A549 (cell line): ENCODE measurements at regions not wholly inside any gene's neighbourhood (a gene's known extent, or its start where the extent isn't known, plus 50 kb on each side); places are given as distances from the start of the nearest gene placed in this dataset.

Experiments used
- ATAC-seq, 2 experiments: fragments of 200-7000 bp in 1 of 2; fragments of >200 bp in 1 of 2; cut with Nextera tagmentation in 1 of 2; cut with Tn5 transposase in 1 of 2; 3 replicates each; pipeline versions ENCODE4 v1.8.0 to v1.9.1; 2018 to 2020; ENCODE audit warnings: mild to moderate bottlenecking in 1 of 2, moderate library complexity in 1 of 2
- CTCF ChIA-PET: fragments of 300-600 bp; sonication (Branson Sonifier 250); formaldehyde crosslinking; extraction: SDS; loops from one replicate; lab custom pipeline; 2021; ENCODE audit warnings: antibody characterized with exemption, inconsistent platforms; lab: Yijun Ruan, JAX
- POLR2A ChIA-PET: fragments of 350-600 bp; formaldehyde crosslinking; extraction: SDS; loops from one replicate; lab custom pipeline; 2021; ENCODE audit warnings: antibody characterized with exemption, inconsistent platforms; lab: Yijun Ruan, JAX
- DNase-seq, 2 experiments: peaks; one replicate each; pipeline versions ENCODE4 v3.0.0 to v3.0.0-alpha.2; 2011 to 2016; ENCODE audit warnings: low read depth in 1 of 2, low spot score in 1 of 2
- FAIRE-seq: peaks from 2 replicates; lab custom pipeline; 2011; peaks lifted over from hg19 to GRCh38; lab: Jason Lieb, UNC
- H3K27ac ChIP-seq, 2 experiments: fragments of >200 bp; sonication (Bioruptor Twin); formaldehyde crosslinking; 3 replicates each; pipeline ENCODE4 v1.5.1; 2016 to 2017
- H3K4me1 ChIP-seq: fragments of >200 bp; sonication (Bioruptor Twin); formaldehyde crosslinking; 3 replicates; pipeline ENCODE4 v1.6.1; 2016
- H3K4me2 ChIP-seq: fragments of >200 bp; sonication (Bioruptor Twin); formaldehyde crosslinking; 3 replicates; pipeline ENCODE4 v1.6.1; 2016
- H3K4me3 ChIP-seq: fragments of >200 bp; sonication (Bioruptor Twin); formaldehyde crosslinking; 3 replicates; pipeline ENCODE4 v1.5.1; 2016
- H3K9me3 ChIP-seq: fragments of >200 bp; sonication (Bioruptor Twin); formaldehyde crosslinking; 3 replicates; pipeline ENCODE4 v1.6.1; 2016
- CBX8 ChIP-seq: fragments of 200-600 bp; sonication (generic); IDR thresholded peaks from 2 replicates; pipeline ENCODE4 v1.6.1; 2016
- CHD2 ChIP-seq: fragments of 150-350 bp; IDR thresholded peaks from 2 replicates; pipeline ENCODE4 v1.6.1; 2014; ENCODE audit warnings: low read length; ENCODE audit not compliant: partially characterized antibody
- CHD4 ChIP-seq: fragments of 200-600 bp; sonication (generic); IDR thresholded peaks from 2 replicates; pipeline ENCODE4 v1.6.1; 2016; ENCODE audit warnings: antibody characterized with exemption, mild to moderate bottlenecking, borderline replicate concordance
- EHF ChIP-seq: fragments of 250-450 bp; sonication (Bioruptor Pico); IDR thresholded peaks from 2 replicates; pipeline ENCODE4 v1.5.0; 2020; ENCODE audit warnings: mild to moderate bottlenecking
- ESRRA ChIP-seq: fragments of 150-350 bp; IDR thresholded peaks from 2 replicates; pipeline ENCODE4 v1.6.1; 2014; ENCODE audit warnings: mild to moderate bottlenecking, low read length, borderline replicate concordance
- FOSL2 ChIP-seq, 2 experiments: fragments of 450-650 bp in 1 of 2; fragments of >200 bp in 1 of 2; sonication (Bioruptor Twin) in 1 of 2; formaldehyde crosslinking; IDR thresholded peaks; 2 replicates each; pipeline versions ENCODE4 v1.5.0 to v1.6.1; 2016 to 2020; ENCODE audit warnings: mild to moderate bottlenecking in 1 of 2, moderate library complexity in 1 of 2
- GATA3 ChIP-seq: IDR thresholded peaks from 2 replicates; pipeline ENCODE4 v1.6.1; 2012; ENCODE audit warnings: borderline replicate concordance
- HOXA7 ChIP-seq: fragments of 250-450 bp; sonication (Bioruptor Pico); IDR thresholded peaks from 2 replicates; pipeline ENCODE4 v1.5.0; 2020; ENCODE audit warnings: mild to moderate bottlenecking, moderate library complexity
- HOXB13 ChIP-seq: fragments of 250-450 bp; sonication (Bioruptor Pico); IDR thresholded peaks from 2 replicates; pipeline ENCODE4 v1.5.0; 2020; ENCODE audit warnings: low read depth, mild to moderate bottlenecking, moderate library complexity
- JUN ChIP-seq, 2 experiments: fragments of >200 bp; sonication (Bioruptor Twin); formaldehyde crosslinking; IDR thresholded peaks; 2 replicates in 1 of 2; 3 replicates in 1 of 2; pipeline ENCODE4 v1.6.1; 2016 to 2017
- JUNB ChIP-seq: fragments of >200 bp; sonication (Bioruptor Twin); formaldehyde crosslinking; IDR thresholded peaks from 2 replicates; pipeline ENCODE4 v1.6.1; 2016
- KDM1A ChIP-seq: fragments of 200-600 bp; sonication (generic); IDR thresholded peaks from 2 replicates; pipeline ENCODE4 v1.6.1; 2016; ENCODE audit warnings: low read depth, mild to moderate bottlenecking
- MAFK ChIP-seq: fragments of 450-650 bp; IDR thresholded peaks from 2 replicates; pipeline ENCODE4 v1.6.1; 2014; ENCODE audit not compliant: partially characterized antibody
- MYC ChIP-seq: IDR thresholded peaks from 2 replicates; pipeline ENCODE4 v1.6.1; 2012; ENCODE audit warnings: mild to moderate bottlenecking, inconsistent platforms, low read length, improper control_type of control experiment, borderline replicate concordance
- RAD21 ChIP-seq, 2 experiments: fragments of >200 bp in 1 of 2; sonication (Bioruptor Twin) in 1 of 2; formaldehyde crosslinking in 1 of 2; IDR thresholded peaks in 1 of 2; conservative IDR thresholded peaks in 1 of 2; 2 replicates in 1 of 2; 3 replicates in 1 of 2; pipeline ENCODE4 v1.6.1; 2012 to 2018; ENCODE audit warnings: inconsistent platforms in 1 of 2
- RARB ChIP-seq: fragments of 250-450 bp; sonication (Bioruptor Pico); IDR thresholded peaks from 2 replicates; pipeline ENCODE4 v1.8.0; 2021; ENCODE audit warnings: mild to moderate bottlenecking, moderate library complexity
- RCOR1 ChIP-seq: fragments of 150-350 bp; IDR thresholded peaks from 2 replicates; pipeline ENCODE4 v1.6.1; 2014; ENCODE audit warnings: antibody characterized with exemption, low read length, low read depth
- RFX5 ChIP-seq: fragments of 450-650 bp; IDR thresholded peaks from 2 replicates; pipeline ENCODE4 v1.7.1; 2014; ENCODE audit warnings: antibody characterized with exemption, mild to moderate bottlenecking, moderate library complexity
- SMC3 ChIP-seq: fragments of >200 bp; sonication (Bioruptor Twin); formaldehyde crosslinking; IDR thresholded peaks from 3 replicates; pipeline ENCODE4 v1.6.1; 2018; ENCODE audit warnings: inconsistent platforms
- TFCP2L1 ChIP-seq: fragments of 250-450 bp; sonication (Bioruptor Pico); IDR thresholded peaks from 2 replicates; pipeline ENCODE4 v1.5.0; 2021; ENCODE audit warnings: mild to moderate bottlenecking
- WGBS: methylation state at CpG from one replicate; pipeline ENCODE4 v1.1.6; 2017; ENCODE audit errors: missing lambda C conversion rate; 5-methylcytosine and 5-hydroxymethylcytosine counted together
- TF ChIP-seq, protein P1 (sequence below): fragments of >200 bp; sonication (Bioruptor Twin); formaldehyde crosslinking; IDR thresholded peaks from 3 replicates; pipeline ENCODE4 v1.5.1; 2016
- TF ChIP-seq, protein P2 (sequence below): fragments of 200-600 bp; sonication (generic); IDR thresholded peaks from 2 replicates; pipeline ENCODE4 v1.6.1; 2016; ENCODE audit warnings: antibody characterized with exemption, mild to moderate bottlenecking, moderate library complexity
- TF ChIP-seq, protein P3 (sequence below): fragments of >200 bp; sonication (Bioruptor Twin); formaldehyde crosslinking; IDR thresholded peaks from 3 replicates; pipeline ENCODE4 v1.6.1; 2016

DNA sequence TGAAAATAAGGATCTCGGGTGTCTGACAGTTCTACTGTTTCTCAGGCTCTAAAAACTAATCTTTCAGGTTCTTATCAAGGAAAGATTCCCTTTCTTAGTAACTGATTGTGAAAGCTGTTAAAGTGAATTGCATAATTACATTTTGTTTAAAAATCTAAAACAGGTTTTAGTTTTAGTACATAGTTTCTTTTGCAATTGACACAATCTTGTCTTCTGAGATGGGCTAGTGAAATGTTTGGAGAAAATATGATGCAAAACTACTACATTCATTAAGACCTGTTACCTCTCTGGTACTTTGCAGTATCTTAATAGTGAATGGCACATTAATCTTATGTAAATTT, 298.4 kb downstream of the UTRN start:
- H3K4me3 ChIP-seq: no peak overlapping the region
- TF ChIP-seq GATA3: no peak
- FAIRE-seq (no peak), ATAC-seq (no peak), DNase-seq (no peak)
- ChIA-PET POLR2A (no interaction called here), CTCF (interaction anchor here (1.2 to 2.1 kb wide), 3 partner anchors 349 to 1050 kb away, joined by 3 to 4 read pairs (median 3); no protein-coding TSS in a partner anchor)
- H3K4me1 ChIP-seq: 0 out of 3 replicates have a peak, but pooled peaks cover 5% of the 10 kb centered on the region
- H3K4me2 ChIP-seq: no peak overlapping the region
- H3K9me3 ChIP-seq: no peaks in the 10 kb centered on the region
- H3K27ac ChIP-seq: no peak overlapping the region
- WGBS: 76% methylated on average over 1 of the region's 1 CpG

DNA sequence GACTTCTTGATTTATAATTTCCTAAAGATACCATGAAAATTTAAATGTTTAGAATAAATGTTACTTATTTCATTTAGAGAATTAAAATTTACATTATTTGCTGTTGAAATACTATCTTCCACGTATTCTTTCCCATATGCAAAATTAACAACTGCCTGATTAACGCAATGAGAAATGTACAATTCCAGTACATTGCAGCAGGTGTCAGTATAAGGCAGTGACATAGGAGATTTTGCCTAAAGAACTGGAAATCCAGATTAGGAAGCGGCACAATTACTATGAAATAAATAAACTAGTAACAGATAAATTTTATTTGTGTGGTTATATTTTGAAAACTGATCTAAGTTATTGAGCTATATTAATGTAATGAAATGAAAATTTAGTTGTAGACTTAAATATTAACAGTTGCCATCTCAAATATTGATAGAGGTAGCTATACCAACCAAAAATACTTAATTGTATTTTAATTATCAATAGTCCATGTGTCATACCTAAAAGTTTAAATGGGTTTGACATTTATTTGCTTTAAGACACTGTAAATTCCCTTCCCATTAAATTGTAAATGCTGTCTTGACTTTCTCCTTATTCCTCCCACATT, 300.2 kb downstream of the UTRN start:
- Histone ChIP-seq H3K9me3 (no peaks in the 10 kb centered on the region), H3K4me2 (no peak overlapping the region), H3K27ac (no peak overlapping the region), H3K4me1 (0 out of 3 replicates have a peak, but pooled peaks cover 7% of the 10 kb centered on the region), H3K4me3 (no peak overlapping the region)
- WGBS: 12% methylated on average over 3 of the region's 3 CpGs
- TF ChIP-seq CHD4 (no peak), RFX5 (no peak), FOSL2 (IDR thresholded peaks at IDR 0.05) (no peak), FOSL2 (CRISPR knock-in tag; IDR thresholded peaks at IDR 0.05) (no peak), KDM1A (no peak), SMC3 (peak; percentile 86), JUNB (no peak), ESRRA (no peak), HOXB13 (no peak), MYC (no peak), EHF (CRISPR knock-in tag) (no peak), RAD21 (conservative IDR thresholded peaks at IDR 0.05 in 1 of 2, IDR thresholded peaks at IDR 0.05 in 1 of 2) (peak; percentile 88), HOXA7 (CRISPR knock-in tag) (no peak)
- TF ChIP-seq, protein P1, sequence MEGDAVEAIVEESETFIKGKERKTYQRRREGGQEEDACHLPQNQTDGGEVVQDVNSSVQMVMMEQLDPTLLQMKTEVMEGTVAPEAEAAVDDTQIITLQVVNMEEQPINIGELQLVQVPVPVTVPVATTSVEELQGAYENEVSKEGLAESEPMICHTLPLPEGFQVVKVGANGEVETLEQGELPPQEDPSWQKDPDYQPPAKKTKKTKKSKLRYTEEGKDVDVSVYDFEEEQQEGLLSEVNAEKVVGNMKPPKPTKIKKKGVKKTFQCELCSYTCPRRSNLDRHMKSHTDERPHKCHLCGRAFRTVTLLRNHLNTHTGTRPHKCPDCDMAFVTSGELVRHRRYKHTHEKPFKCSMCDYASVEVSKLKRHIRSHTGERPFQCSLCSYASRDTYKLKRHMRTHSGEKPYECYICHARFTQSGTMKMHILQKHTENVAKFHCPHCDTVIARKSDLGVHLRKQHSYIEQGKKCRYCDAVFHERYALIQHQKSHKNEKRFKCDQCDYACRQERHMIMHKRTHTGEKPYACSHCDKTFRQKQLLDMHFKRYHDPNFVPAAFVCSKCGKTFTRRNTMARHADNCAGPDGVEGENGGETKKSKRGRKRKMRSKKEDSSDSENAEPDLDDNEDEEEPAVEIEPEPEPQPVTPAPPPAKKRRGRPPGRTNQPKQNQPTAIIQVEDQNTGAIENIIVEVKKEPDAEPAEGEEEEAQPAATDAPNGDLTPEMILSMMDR: peak; percentile 76
- TF ChIP-seq, protein P2, sequence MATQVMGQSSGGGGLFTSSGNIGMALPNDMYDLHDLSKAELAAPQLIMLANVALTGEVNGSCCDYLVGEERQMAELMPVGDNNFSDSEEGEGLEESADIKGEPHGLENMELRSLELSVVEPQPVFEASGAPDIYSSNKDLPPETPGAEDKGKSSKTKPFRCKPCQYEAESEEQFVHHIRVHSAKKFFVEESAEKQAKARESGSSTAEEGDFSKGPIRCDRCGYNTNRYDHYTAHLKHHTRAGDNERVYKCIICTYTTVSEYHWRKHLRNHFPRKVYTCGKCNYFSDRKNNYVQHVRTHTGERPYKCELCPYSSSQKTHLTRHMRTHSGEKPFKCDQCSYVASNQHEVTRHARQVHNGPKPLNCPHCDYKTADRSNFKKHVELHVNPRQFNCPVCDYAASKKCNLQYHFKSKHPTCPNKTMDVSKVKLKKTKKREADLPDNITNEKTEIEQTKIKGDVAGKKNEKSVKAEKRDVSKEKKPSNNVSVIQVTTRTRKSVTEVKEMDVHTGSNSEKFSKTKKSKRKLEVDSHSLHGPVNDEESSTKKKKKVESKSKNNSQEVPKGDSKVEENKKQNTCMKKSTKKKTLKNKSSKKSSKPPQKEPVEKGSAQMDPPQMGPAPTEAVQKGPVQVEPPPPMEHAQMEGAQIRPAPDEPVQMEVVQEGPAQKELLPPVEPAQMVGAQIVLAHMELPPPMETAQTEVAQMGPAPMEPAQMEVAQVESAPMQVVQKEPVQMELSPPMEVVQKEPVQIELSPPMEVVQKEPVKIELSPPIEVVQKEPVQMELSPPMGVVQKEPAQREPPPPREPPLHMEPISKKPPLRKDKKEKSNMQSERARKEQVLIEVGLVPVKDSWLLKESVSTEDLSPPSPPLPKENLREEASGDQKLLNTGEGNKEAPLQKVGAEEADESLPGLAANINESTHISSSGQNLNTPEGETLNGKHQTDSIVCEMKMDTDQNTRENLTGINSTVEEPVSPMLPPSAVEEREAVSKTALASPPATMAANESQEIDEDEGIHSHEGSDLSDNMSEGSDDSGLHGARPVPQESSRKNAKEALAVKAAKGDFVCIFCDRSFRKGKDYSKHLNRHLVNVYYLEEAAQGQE: no peak
- ATAC-seq: no peak
- ChIA-PET POLR2A (no interaction called here), CTCF (interaction anchor here (0.6 to 2.1 kb wide), 11 partner anchors 11 to 1052 kb away, joined by 3 to 4 read pairs (median 3); no protein-coding TSS in a partner anchor)
- no peak for FAIRE-seq
- DNase-seq: peak; percentile 1 to 36

DNA sequence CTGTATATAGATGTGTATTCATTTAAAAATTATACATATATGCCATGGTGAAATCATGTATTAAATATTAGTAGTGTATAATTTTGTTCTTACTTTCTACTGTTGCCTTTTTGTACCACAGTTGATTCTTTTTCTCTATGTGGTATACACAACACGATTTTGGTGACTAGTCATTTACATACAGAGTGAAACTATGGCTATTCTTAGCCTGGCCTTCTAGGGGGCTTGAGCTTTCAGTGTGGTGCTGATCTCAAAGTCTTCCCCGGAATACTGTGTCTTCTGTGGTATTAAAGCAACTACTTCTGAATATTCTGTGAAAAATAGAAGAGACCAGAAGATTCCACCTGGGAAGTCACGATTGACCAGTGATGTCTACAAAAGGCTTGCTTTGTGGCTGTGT, 301.9 kb downstream of the UTRN start:
- DNase-seq: no peak
- H3K4me3 ChIP-seq: no peak overlapping the region
- H3K9me3 ChIP-seq: no peaks in the 10 kb centered on the region
- TF ChIP-seq, protein P3, sequence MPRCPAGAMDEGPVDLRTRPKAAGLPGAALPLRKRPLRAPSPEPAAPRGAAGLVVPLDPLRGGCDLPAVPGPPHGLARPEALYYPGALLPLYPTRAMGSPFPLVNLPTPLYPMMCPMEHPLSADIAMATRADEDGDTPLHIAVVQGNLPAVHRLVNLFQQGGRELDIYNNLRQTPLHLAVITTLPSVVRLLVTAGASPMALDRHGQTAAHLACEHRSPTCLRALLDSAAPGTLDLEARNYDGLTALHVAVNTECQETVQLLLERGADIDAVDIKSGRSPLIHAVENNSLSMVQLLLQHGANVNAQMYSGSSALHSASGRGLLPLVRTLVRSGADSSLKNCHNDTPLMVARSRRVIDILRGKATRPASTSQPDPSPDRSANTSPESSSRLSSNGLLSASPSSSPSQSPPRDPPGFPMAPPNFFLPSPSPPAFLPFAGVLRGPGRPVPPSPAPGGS: no peak
- no peak for TF ChIP-seq JUN (IDR thresholded peaks at IDR 0.05)
- TF ChIP-seq RCOR1: no peak
- no peak for TF ChIP-seq FOSL2 (IDR thresholded peaks at IDR 0.05)
- no peak for TF ChIP-seq FOSL2 (CRISPR knock-in tag; IDR thresholded peaks at IDR 0.05)
- no peak for TF ChIP-seq CHD2
- TF ChIP-seq RARB (CRISPR knock-in tag): no peak
- TF ChIP-seq CBX8: no peak
- no peak for TF ChIP-seq CHD4
- no peak for TF ChIP-seq TFCP2L1 (CRISPR knock-in tag)
- TF ChIP-seq MAFK: no peak
- ChIA-PET CTCF (no interaction called here), POLR2A (no interaction called here)
- FAIRE-seq: no peak
- no peak overlapping the region for H3K4me2 ChIP-seq
- ATAC-seq: no peak
- no peak overlapping the region for H3K27ac ChIP-seq
- 83% methylated on average over 3 of the region's 3 CpGs for WGBS
- 0 out of 3 replicates have a peak, but pooled peaks cover 7% of the 10 kb centered on the region for H3K4me1 ChIP-seq
